Choroid plexus epithelial cell (primary cell): ENCODE measurements at regions not wholly inside any gene's neighbourhood (a gene's known extent, or its start where the extent isn't known, plus 50 kb on each side); places are given as distances from the start of the nearest gene placed in this dataset.

ENCODE experiments used
- DNase-seq: peaks from one replicate; pipeline ENCODE4 v3.0.0-alpha.2; 2010; ENCODE audit warnings: low read depth
- H3K4me3 ChIP-seq: 2 replicates; pipeline ENCODE4 v1.5.1; 2011; ENCODE audit warnings: low read depth, mild to moderate bottlenecking, control low read depth, low read length, moderate library complexity
- CTCF ChIP-seq: conservative IDR thresholded peaks from 2 replicates; pipeline ENCODE4 v1.5.1; 2011; ENCODE audit warnings: low read depth, mild to moderate bottlenecking, control low read depth, inconsistent platforms, low read length, moderate library complexity

GRCh38 chr14:64649383-64649998 is 54.7 kb upstream of the PLEKHG3 start:
- DNase-seq: peak; percentile 93
- TF ChIP-seq CTCF: no peak
- no peak overlapping the region for H3K4me3 ChIP-seq

- TF ChIP-seq CTCF: no peak
- no peak for DNase-seq
- H3K4me3 ChIP-seq: no peak overlapping the region
These were observed 50.4 kb upstream of the PLEKHG3 start for GRCh38 chr14:64653900-64654245.

- no peak overlapping the region for H3K4me3 ChIP-seq
- TF ChIP-seq CTCF: no peak
These were observed 49.9 kb upstream of the PLEKHG3 start for GRCh38 chr14:64654246-64654900.

More at GRCh38 chr14:64654246-64654900, 49.9 kb upstream of the PLEKHG3 start:
- peak; percentile 95 for DNase-seq
